GF-D8 (cell line): ENCODE measurements at regions not wholly inside any gene's neighbourhood (a gene's known extent, or its start where the extent isn't known, plus 50 kb on each side); places are given as distances from the start of the nearest gene placed in this dataset.

Experiments used
- DNase-seq: peaks from one replicate; lab custom pipeline; 2025; lab: John Stamatoyannopoulos, UW

DNA sequence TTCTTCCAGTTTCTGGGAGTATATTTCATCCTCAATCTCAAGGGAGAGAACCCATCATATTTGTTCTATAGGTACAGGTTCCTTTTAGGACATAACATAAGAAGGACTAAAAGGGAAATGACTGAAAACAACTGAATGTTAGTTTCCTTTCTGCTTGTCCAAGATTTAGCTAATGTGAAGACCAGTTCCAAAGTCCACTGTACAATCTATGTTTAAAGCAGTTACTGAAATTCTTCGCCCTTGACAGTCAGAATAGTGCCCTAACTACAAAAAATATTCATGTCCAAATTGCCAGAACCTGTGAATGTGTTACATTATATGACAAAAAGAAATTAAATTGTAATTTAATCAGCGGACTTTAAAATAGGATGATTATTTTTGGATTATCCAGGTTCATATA, 466.3 kb upstream of the SETBP1 start:
- DNase-seq = no peak

DNA sequence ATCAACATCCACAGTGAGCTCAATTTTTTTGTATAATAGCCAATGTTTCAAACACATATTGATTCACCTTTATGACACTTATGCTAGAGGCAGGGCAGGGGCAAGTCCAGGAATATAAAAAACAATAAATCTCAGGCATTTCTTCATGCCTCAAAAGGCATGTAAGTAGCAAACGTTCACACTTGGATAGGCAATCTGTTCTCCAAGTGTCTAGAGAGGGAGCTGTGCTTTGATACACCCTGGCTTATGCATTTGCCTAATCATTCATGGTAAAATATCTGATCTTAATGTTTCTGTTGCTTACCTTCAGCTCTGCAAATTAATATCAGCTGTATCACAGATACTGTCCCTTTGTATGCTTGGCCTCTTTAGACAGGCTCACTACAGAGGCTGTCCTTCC, 464.5 kb upstream of the SETBP1 start:
- DNase-seq = no peak

DNA sequence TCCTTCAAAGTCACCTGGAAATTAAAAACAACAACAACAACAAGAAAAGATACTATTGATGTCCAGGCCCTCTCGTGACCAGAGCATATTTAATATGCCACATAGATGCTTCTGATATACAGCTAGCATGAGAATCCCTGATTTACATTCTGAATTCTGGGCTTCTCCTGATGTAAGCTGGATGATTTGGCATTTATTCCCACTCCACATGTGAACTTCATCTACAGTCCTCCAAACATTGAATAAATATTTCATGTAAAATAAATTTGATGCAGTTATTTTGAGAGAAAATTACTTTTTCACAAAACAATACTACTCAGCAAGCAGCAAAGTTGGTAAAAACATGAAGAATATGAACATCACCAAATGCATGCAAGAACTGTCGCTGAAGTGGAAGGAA, 453.2 kb upstream of the SETBP1 start:
- DNase-seq = no peak

DNA sequence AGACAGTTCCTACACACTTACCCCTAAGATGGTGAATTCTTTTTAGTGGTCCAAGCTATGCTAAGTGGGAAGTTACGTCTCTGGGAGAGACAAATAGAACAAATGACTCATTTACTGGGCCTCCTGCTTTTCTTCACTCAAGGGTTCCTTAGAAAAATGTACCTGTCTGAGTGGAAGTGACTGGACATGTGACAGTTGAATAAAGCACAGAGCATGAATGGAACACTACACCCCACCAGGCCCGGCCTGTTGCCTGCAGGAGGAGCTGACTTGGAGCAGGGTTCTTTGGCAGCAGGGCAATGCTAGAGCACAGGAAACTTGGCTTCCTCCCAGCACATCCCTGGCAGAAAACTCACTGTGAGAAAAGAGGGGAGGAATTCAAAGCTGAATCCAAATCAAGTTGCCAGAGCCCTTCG, 451.0 kb upstream of the SETBP1 start:
- no peak for DNase-seq

DNA sequence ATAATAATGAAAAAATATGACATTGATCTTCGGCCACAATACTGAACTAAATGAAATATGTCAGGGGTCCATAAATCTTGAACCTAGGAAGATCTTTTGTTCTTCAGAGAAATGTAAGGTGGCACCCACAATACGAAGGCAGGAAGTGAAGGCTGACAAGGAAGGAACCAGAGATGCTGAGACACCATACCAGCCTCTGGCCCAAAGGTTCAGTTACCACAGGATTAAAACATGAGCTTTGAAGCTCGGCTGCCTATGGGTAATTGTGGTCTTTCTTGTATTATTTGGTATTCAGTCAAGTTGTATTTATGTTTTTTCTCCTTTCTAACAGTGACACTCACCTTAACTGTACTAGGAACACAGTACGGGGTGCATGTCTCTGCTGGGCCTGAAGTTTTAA, 448.8 kb upstream of the SETBP1 start:
- no peak for DNase-seq

- DNase-seq = no peak
These were observed 448.2 kb upstream of the SETBP1 start for GRCh38 chr18:44232500-44232899.

DNA sequence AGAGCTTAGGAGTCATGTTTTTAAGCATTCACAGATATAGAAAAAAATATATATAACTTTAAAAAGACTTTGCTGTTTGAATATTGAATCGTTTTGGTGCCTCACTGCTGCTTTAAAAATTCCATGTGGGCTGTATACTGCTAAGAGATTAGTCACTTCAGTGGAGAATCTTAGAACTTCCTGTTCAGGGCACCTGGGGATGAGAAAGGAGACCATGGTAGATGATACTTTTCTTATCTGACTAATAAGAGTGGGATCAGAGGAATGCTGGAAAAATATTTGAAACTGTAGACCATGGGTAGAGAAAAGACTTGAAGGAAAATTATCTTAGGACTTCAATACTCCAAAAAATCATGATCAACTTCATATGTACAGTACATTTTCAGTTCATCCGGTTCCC, 442.2 kb upstream of the SETBP1 start:
- no peak for DNase-seq

- DNase-seq = no peak
These were observed 441.8 kb upstream of the SETBP1 start for GRCh38 chr18:44238911-44239310.

GRCh38 chr18:44241020-44241419, 439.7 kb upstream of the SETBP1 start:
- DNase-seq = no peak

GRCh38 chr18:44245019-44245418, 435.7 kb upstream of the SETBP1 start:
- DNase-seq = no peak

- no peak for DNase-seq
These were observed 434.7 kb upstream of the SETBP1 start for GRCh38 chr18:44246001-44246400.

- no peak for DNase-seq
These were observed 422.6 kb upstream of the SETBP1 start for GRCh38 chr18:44258086-44258485.

DNA sequence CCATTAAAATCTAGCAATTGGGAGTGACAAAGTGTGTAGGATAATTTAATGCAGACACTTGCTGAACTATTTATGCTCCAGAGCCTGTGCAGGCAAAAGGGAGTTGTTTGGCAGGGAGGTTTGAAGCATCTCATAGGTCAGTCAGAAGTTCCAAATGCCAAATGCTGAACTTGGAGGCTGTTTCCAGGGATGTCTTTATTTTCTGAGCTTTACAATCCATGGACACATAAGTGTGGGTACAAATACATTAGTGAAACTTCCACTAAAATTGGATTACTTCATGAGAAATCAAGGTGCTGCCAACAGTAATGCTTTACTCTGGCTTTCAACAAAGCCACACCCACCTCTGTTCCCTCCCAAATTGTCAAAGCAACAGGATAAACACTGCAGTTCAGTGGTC, 422.1 kb upstream of the SETBP1 start:
- no peak for DNase-seq

- DNase-seq = no peak
These were observed 421.1 kb upstream of the SETBP1 start for GRCh38 chr18:44259610-44260009.

- DNase-seq = no peak
These were observed 415.3 kb upstream of the SETBP1 start for GRCh38 chr18:44265437-44265836.

- DNase-seq = no peak
These were observed 407.4 kb upstream of the SETBP1 start for GRCh38 chr18:44273298-44273697.

DNA sequence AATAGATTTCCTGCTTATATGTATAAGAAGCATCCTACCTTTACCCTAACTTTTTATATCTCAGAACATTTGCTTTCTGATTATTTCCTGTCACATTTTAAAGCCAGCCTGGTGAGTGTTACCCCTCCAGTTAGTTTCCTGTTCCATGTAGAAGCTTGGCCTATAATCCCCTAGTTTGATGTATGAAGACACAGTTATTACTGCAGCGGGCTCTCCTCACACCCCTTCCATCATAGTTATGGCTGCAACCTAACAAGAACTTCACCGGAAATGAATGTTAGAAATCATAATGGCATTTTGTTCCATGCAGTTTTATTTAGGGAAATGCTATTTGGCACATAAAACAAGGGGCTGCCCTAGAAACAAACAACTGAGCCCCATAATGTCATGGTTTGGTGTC, 400.2 kb upstream of the SETBP1 start:
- no peak for DNase-seq

DNA sequence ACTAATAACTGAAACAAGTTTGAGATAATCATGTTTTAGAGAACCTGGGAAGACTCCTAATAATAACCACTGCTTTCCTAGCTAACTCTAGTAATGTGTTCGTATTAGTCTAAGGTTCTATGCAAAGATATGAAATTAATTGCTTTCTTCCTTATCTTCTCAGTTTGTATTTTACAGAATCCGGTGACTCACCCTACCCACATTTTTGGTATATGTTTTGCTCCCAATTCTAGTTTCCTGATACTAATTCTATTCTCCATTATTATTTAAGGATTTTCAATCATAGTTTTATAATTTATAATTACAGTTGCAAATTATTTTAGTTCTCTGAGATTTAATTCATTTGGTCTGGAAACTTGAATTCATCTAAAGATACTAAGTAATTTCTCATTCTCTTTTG, 394.6 kb upstream of the SETBP1 start:
- DNase-seq = no peak

- no peak for DNase-seq
These were observed 390.2 kb upstream of the SETBP1 start for GRCh38 chr18:44290366-44290977.

GRCh38 chr18:44298566-44298965, 382.1 kb upstream of the SETBP1 start:
- no peak for DNase-seq

DNA sequence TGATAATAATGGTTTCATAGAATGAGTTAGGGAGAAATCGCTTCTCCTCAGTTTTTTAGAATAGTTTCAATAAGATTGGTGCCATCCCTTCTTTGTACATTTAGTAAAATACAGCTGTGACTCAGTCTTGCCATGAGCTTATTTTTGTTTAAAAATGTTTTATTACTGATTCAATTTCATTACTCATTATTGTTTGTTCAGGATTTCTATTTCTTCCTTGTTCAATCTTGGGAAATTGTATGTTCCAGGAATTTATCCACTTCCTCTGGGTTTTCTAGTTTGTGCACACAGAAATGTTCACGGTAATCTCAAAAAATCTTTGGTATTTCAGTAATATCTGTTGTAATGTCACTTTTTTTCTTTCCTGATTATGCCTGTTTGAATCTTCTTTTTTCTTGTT, 371.5 kb upstream of the SETBP1 start:
- DNase-seq = no peak

GRCh38 chr18:44320619-44321460, 359.8 kb upstream of the SETBP1 start:
- no peak for DNase-seq

DNA sequence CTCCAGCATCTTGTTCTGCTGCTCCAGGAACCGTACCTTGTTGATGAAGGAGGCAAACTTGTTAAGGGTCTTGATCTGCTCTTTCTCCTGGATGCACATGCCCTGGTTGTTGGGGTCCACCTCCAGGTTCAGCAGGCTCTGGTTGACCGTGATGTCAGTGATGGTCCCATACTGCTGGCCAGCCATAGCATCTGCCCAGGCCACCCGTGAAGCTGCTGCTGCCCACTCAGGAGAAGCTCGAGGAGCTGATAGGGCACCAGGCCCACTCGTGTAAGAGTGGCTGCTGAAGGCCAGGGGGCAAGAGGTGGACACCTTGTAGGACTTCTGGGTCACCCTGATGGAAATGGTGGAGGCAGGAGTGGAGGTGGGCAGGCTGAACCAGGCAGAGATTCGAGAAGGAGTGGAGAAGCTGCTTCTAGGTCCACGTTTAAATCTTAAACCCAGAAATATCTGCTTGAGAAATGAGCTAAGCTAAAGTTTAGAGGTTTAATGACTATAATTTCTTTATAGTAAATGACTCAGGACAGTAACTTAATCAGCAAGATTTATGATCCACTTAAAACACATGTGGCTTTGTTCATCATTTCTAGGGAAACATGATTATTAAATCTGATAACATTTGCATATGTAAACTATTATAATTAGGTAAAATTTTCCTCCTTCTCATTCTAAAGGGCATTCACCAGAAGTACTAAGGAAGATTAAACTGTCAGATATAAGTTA, 358.7 kb upstream of the SETBP1 start:
- no peak for DNase-seq
